ENCODE measurements at regions not wholly inside any gene's neighbourhood (a gene's known extent, or its start where the extent isn't known, plus 50 kb on each side); places are given as distances from the start of the nearest gene placed in this dataset.

DNA sequence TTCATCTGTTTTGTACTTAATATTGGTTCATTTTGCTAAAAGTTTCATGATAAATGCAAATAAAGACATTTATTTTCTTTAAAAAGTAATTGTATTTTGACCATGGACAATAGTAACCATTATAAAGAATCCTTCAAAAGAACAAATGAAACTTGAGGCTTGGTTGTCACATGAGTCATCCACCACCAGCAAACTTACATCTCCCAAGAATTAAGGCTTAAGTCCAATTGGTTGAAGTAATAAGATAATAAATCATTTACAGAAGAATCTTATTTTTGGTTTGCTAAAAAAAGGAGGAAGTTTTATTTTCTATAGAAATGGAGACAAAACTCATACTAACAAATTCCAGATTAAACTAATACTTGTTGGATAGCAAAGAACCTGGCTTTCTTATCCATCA, 84.8 kb upstream of the KITLG start:
- H2BK120ac ChIP-seq (ENCODE audit: low read depth, low read length) = no peak overlapping the region
- H3K27ac ChIP-seq (replicated peaks; ENCODE audit: low read length) = no peak overlapping the region
- no peaks in the 10 kb centered on the region for H3K27me3 ChIP-seq (ENCODE audit: control insufficient read depth in 3 of 3, insufficient read depth in 3 of 3, low read depth in 1 of 3, low read length in 3 of 3)
- H3K9me3 ChIP-seq (replicated peaks in 1 of 2; ENCODE audit: control insufficient read depth in 2 of 2, insufficient read depth in 1 of 2, low read depth in 1 of 2, low read length in 2 of 2) = no peaks in the 10 kb centered on the region
- H2AFZ ChIP-seq (ENCODE audit: low read length) = no peak overlapping the region
- H3K9ac ChIP-seq (ENCODE audit: low read depth, low read length, poor library complexity) = no peak overlapping the region
- no peak overlapping the region for H2BK5ac ChIP-seq (ENCODE audit: low read length)
- no peak overlapping the region for H3K23ac ChIP-seq (ENCODE audit: low read depth, low read length, poor library complexity)
- H2BK12ac ChIP-seq (ENCODE audit: low read length) = no peak overlapping the region
- H2AK5ac ChIP-seq (ENCODE audit: low read depth, low read length) = no peak overlapping the region
- DNase-seq (ENCODE audit: low spot score) = no peak
- no peak overlapping the region for H3K4ac ChIP-seq (ENCODE audit: low read length)
- no peak overlapping the region for H4K91ac ChIP-seq (ENCODE audit: low read depth, low read length, poor library complexity)
- H4K8ac ChIP-seq (ENCODE audit: low read depth, low read length) = no peak overlapping the region
- no peak overlapping the region for H3K14ac ChIP-seq (ENCODE audit: low read length)
- no peak overlapping the region for H3K4me2 ChIP-seq (ENCODE audit: insufficient read depth, low read length, poor library complexity, severe bottlenecking)
- no peaks in the 10 kb centered on the region for H3K36me3 ChIP-seq (replicated peaks in 1 of 2; ENCODE audit: control insufficient read depth in 2 of 2, insufficient read depth in 2 of 2, low read length in 2 of 2)
- H3K4me1 ChIP-seq (ENCODE audit: control insufficient read depth in 2 of 2, insufficient read depth in 1 of 2, low read depth in 1 of 2, low read length in 2 of 2) = peaks cover 0 to 2% of the 10 kb centered on the region in 2 donors
- no peak overlapping the region for H2BK15ac ChIP-seq (ENCODE audit: low read length)
- no peak overlapping the region for H3K18ac ChIP-seq (ENCODE audit: low read length)
- H3K79me1 ChIP-seq (ENCODE audit: low read depth, low read length) = no peaks in the 10 kb centered on the region
- H3K4me3 ChIP-seq (ENCODE audit: low read length in 2 of 2) = no peak overlapping the region

GRCh38 chr12:88662961-88663360, 82.7 kb upstream of the KITLG start:
- no peak for DNase-seq (ENCODE audit: low spot score)
- Histone ChIP-seq H2BK15ac (ENCODE audit: low read length) (no peak overlapping the region), H4K91ac (ENCODE audit: low read depth, low read length, poor library complexity) (no peak overlapping the region), H3K9me3 (replicated peaks in 1 of 2; ENCODE audit: control insufficient read depth in 2 of 2, insufficient read depth in 1 of 2, low read depth in 1 of 2, low read length in 2 of 2) (no peaks in the 10 kb centered on the region), H3K27ac (replicated peaks; ENCODE audit: low read length) (no peak overlapping the region), H3K36me3 (replicated peaks in 1 of 2; ENCODE audit: control insufficient read depth in 2 of 2, insufficient read depth in 2 of 2, low read length in 2 of 2) (no peaks in the 10 kb centered on the region), H3K18ac (ENCODE audit: low read length) (no peak overlapping the region), H3K4me1 (ENCODE audit: control insufficient read depth in 2 of 2, insufficient read depth in 1 of 2, low read depth in 1 of 2, low read length in 2 of 2) (peaks cover 0 to 2% of the 10 kb centered on the region in 2 donors), H3K4me2 (ENCODE audit: insufficient read depth, low read length, poor library complexity, severe bottlenecking) (no peak overlapping the region), H2AK5ac (ENCODE audit: low read depth, low read length) (no peak overlapping the region), H2BK5ac (ENCODE audit: low read length) (no peak overlapping the region), H3K27me3 (ENCODE audit: control insufficient read depth in 3 of 3, insufficient read depth in 3 of 3, low read depth in 1 of 3, low read length in 3 of 3) (no peaks in the 10 kb centered on the region), H2BK120ac (ENCODE audit: low read depth, low read length) (no peak overlapping the region), H4K8ac (ENCODE audit: low read depth, low read length) (no peak overlapping the region), H2AFZ (ENCODE audit: low read length) (no peak overlapping the region), H3K23ac (ENCODE audit: low read depth, low read length, poor library complexity) (no peak overlapping the region), H3K79me1 (ENCODE audit: low read depth, low read length) (no peaks in the 10 kb centered on the region), H3K4ac (ENCODE audit: low read length) (no peak overlapping the region), H2BK12ac (ENCODE audit: low read length) (no peak overlapping the region), H3K9ac (ENCODE audit: low read depth, low read length, poor library complexity) (no peak overlapping the region), H3K14ac (ENCODE audit: low read length) (no peak overlapping the region), H3K4me3 (ENCODE audit: low read length in 2 of 2) (no peak overlapping the region)
- WGBS, 2 donors (ENCODE audit: extremely low coverage in 2 of 2, insufficient read length in 2 of 2, insufficient replicate concordance in 1 of 2) = no CpG with 5 or more reads among the region's 1 CpG

DNA sequence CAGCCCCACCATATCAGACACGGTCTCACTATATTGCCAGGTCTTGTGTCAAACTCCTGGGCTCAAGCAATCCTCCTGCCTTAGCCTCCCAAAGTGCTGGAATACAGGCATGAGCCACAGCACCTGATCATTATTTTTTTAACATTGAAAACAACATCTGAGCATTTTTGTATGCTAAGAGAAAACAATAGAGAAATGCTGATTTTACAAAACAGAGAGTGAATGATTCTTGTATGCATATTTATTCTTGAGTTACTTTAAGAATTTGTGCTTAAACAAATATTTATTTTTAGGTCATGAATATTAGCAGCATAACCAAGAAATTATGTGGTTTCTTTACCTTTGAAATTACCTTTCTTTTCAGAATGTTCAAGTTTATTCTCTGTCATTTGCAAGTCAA, 81.8 kb upstream of the KITLG start:
- H2BK12ac ChIP-seq (ENCODE audit: low read length) = no peak overlapping the region
- no peak overlapping the region for H2AK5ac ChIP-seq (ENCODE audit: low read depth, low read length)
- no CpG with 5 or more reads among the region's 1 CpG for WGBS, 2 donors (ENCODE audit: extremely low coverage in 2 of 2, insufficient read length in 2 of 2, insufficient replicate concordance in 1 of 2)
- H3K4me2 ChIP-seq (ENCODE audit: insufficient read depth, low read length, poor library complexity, severe bottlenecking) = no peak overlapping the region
- no peak overlapping the region for H4K91ac ChIP-seq (ENCODE audit: low read depth, low read length, poor library complexity)
- H3K4me1 ChIP-seq (ENCODE audit: control insufficient read depth in 2 of 2, insufficient read depth in 1 of 2, low read depth in 1 of 2, low read length in 2 of 2) = no peaks in the 10 kb centered on the region
- H3K18ac ChIP-seq (ENCODE audit: low read length) = no peak overlapping the region
- no peak overlapping the region for H2BK120ac ChIP-seq (ENCODE audit: low read depth, low read length)
- no peak overlapping the region for H3K27ac ChIP-seq (replicated peaks; ENCODE audit: low read length)
- H2BK15ac ChIP-seq (ENCODE audit: low read length) = no peak overlapping the region
- H3K4me3 ChIP-seq (ENCODE audit: low read length in 2 of 2) = no peak overlapping the region
- no peak overlapping the region for H4K8ac ChIP-seq (ENCODE audit: low read depth, low read length)
- no peaks in the 10 kb centered on the region for H3K79me1 ChIP-seq (ENCODE audit: low read depth, low read length)
- H3K36me3 ChIP-seq (replicated peaks in 1 of 2; ENCODE audit: control insufficient read depth in 2 of 2, insufficient read depth in 2 of 2, low read length in 2 of 2) = no peaks in the 10 kb centered on the region
- H3K14ac ChIP-seq (ENCODE audit: low read length) = no peak overlapping the region
- no peak overlapping the region for H3K9ac ChIP-seq (ENCODE audit: low read depth, low read length, poor library complexity)
- no peak overlapping the region for H3K23ac ChIP-seq (ENCODE audit: low read depth, low read length, poor library complexity)
- H3K27me3 ChIP-seq (ENCODE audit: control insufficient read depth in 3 of 3, insufficient read depth in 3 of 3, low read depth in 1 of 3, low read length in 3 of 3) = no peaks in the 10 kb centered on the region
- H2BK5ac ChIP-seq (ENCODE audit: low read length) = no peak overlapping the region
- DNase-seq (ENCODE audit: low spot score) = no peak
- H3K4ac ChIP-seq (ENCODE audit: low read length) = no peak overlapping the region
- H3K9me3 ChIP-seq (replicated peaks in 1 of 2; ENCODE audit: control insufficient read depth in 2 of 2, insufficient read depth in 1 of 2, low read depth in 1 of 2, low read length in 2 of 2) = no peaks in the 10 kb centered on the region
- H2AFZ ChIP-seq (ENCODE audit: low read length) = no peak overlapping the region

DNA sequence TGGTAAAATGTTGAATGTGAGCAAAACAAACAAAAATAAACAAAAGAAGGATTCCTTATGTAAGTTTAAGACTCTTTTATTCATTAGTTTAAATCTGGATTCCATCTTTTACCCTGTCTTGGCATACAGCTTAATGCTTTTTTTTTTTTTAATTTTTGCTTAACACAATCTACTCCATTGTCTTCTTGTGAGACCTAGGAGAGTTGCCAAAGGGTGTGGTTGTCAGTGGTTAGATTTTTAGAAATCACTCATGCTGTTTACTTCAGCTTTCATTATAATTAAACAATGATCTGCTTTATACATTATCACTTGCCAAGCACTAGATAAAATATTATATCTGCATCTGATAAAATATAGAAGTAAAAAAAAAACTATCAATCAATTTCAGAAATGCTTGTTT, 77.7 kb upstream of the KITLG start:
- DNase-seq (ENCODE audit: low spot score) = no peak
- H2AK5ac ChIP-seq (ENCODE audit: low read depth, low read length) = no peak overlapping the region
- H3K36me3 ChIP-seq (replicated peaks in 1 of 2; ENCODE audit: control insufficient read depth in 2 of 2, insufficient read depth in 2 of 2, low read length in 2 of 2) = no peaks in the 10 kb centered on the region

More for the DNA sequence above, 77.7 kb upstream of the KITLG start:
- Histone ChIP-seq H3K27me3 (ENCODE audit: control insufficient read depth in 3 of 3, insufficient read depth in 3 of 3, low read depth in 1 of 3, low read length in 3 of 3) (no peaks in the 10 kb centered on the region), H4K91ac (ENCODE audit: low read depth, low read length, poor library complexity) (no peak overlapping the region), H3K27ac (replicated peaks; ENCODE audit: low read length) (no peak overlapping the region), H3K4me1 (ENCODE audit: control insufficient read depth in 2 of 2, insufficient read depth in 1 of 2, low read depth in 1 of 2, low read length in 2 of 2) (no peaks in the 10 kb centered on the region), H2BK12ac (ENCODE audit: low read length) (no peak overlapping the region), H2BK15ac (ENCODE audit: low read length) (no peak overlapping the region), H3K9ac (ENCODE audit: low read depth, low read length, poor library complexity) (no peak overlapping the region), H3K4me2 (ENCODE audit: insufficient read depth, low read length, poor library complexity, severe bottlenecking) (no peak overlapping the region), H2AFZ (ENCODE audit: low read length) (no peak overlapping the region), H3K23ac (ENCODE audit: low read depth, low read length, poor library complexity) (no peak overlapping the region), H3K18ac (ENCODE audit: low read length) (no peak overlapping the region), H3K9me3 (replicated peaks in 1 of 2; ENCODE audit: control insufficient read depth in 2 of 2, insufficient read depth in 1 of 2, low read depth in 1 of 2, low read length in 2 of 2) (no peaks in the 10 kb centered on the region), H2BK5ac (ENCODE audit: low read length) (no peak overlapping the region), H3K4me3 (ENCODE audit: low read length in 2 of 2) (no peak overlapping the region), H2BK120ac (ENCODE audit: low read depth, low read length) (no peak overlapping the region), H3K79me1 (ENCODE audit: low read depth, low read length) (no peaks in the 10 kb centered on the region), H3K4ac (ENCODE audit: low read length) (no peak overlapping the region), H3K14ac (ENCODE audit: low read length) (no peak overlapping the region), H4K8ac (ENCODE audit: low read depth, low read length) (no peak overlapping the region)

Measured in neuronal stem cell (in vitro differentiated cells).